ENCODE measurements at regions not wholly inside any gene's neighbourhood (a gene's known extent, or its start where the extent isn't known, plus 50 kb on each side); places are given as distances from the start of the nearest gene placed in this dataset.

DNA sequence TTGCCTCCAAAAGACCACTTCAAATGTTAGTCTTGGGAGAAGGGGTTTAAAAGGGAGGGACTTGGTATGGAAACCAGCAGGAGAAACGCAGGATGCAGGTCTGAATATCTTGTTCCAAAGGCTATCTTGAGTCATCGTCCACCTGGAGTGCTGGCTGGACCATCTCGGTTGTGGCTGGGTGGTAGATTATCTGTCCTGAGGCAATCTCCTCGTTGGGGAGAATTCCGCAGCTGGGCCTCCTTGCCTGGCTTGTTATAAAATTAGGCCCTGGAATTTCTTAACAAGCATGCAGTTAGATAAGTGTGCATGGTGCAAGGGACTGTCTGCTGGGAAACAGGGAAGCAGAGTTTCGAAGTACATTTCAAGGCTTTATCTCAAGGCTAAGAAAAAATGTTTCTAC is 2045.7 kb upstream of the TENM3 start:
- TF ChIP-seq, protein P1, sequence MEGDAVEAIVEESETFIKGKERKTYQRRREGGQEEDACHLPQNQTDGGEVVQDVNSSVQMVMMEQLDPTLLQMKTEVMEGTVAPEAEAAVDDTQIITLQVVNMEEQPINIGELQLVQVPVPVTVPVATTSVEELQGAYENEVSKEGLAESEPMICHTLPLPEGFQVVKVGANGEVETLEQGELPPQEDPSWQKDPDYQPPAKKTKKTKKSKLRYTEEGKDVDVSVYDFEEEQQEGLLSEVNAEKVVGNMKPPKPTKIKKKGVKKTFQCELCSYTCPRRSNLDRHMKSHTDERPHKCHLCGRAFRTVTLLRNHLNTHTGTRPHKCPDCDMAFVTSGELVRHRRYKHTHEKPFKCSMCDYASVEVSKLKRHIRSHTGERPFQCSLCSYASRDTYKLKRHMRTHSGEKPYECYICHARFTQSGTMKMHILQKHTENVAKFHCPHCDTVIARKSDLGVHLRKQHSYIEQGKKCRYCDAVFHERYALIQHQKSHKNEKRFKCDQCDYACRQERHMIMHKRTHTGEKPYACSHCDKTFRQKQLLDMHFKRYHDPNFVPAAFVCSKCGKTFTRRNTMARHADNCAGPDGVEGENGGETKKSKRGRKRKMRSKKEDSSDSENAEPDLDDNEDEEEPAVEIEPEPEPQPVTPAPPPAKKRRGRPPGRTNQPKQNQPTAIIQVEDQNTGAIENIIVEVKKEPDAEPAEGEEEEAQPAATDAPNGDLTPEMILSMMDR (conservative IDR thresholded peaks at IDR 0.05): no peak
- TF ChIP-seq ZFX (IDR thresholded peaks at IDR 0.05): no peak
- no peak overlapping the region for H3K27ac ChIP-seq

DNA sequence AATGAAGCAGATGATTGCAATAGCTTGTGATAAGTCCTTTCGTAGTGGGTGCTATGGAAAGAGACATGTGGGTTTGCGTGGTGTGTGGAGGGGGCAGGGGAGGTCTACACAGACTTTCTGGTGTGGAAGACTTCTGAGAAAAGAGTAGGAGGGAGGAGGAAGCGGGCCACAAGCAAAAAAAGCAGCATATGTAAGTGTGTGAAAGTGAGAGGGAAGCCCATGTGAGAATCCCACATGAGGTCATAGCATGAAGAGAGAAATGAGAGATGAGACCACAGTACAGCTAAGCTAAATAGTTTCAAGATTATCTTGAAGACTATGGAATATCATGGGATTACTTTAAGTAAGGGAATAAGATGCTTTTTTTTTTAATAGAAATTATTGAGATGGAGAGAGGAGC is 2039.9 kb upstream of the TENM3 start:
- TF ChIP-seq, protein P1 (conservative IDR thresholded peaks at IDR 0.05): no peak
- TF ChIP-seq ZFX (IDR thresholded peaks at IDR 0.05): no peak
- no peak overlapping the region for H3K27ac ChIP-seq

DNA sequence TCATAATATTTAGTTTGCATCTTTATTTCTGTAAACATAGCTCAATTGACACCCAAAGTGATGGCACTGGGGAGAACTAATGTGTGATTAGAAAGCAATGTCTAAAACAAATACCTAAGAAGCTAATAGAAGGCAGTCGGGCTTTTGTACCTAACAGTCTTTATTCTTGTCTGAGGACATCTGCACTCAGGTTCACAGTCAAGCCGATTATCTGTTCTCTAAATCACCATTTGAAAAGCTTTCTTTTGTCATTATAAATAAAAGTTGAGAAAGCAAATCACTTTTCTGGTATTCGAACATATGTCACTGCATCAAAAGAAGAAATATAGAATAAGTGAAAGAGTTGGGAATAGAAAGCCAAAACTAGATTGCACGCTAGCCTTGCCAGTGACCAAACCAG is 2037.9 kb upstream of the TENM3 start:
- no peak overlapping the region for H3K27ac ChIP-seq

DNA sequence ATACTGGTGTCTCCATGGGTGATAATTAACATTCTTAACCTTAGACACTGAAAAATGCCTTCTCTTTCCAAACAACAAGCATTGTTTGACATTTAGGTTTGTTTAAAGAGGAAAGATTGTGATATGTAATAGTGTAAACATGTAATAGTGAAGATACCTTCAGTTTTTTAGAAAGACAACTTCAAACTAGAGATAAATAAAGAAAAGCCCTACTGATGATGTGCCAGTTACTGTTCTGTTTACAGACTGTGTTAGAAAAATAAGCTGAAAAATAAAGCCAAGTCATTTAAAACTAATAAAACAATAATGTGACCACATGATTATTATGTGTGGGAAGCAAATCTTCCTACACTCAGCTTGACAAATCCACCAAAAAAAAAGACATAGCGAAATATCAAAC is 2035.3 kb upstream of the TENM3 start:
- TF ChIP-seq, protein P1 (conservative IDR thresholded peaks at IDR 0.05): no peak
- no peak for TF ChIP-seq ZFX (IDR thresholded peaks at IDR 0.05)
- H3K27ac ChIP-seq: no peak overlapping the region

More for the DNA sequence above, 2037.9 kb upstream of the TENM3 start:
- no peak for TF ChIP-seq ZFX (IDR thresholded peaks at IDR 0.05)
- TF ChIP-seq, protein P1 (conservative IDR thresholded peaks at IDR 0.05): no peak

DNA sequence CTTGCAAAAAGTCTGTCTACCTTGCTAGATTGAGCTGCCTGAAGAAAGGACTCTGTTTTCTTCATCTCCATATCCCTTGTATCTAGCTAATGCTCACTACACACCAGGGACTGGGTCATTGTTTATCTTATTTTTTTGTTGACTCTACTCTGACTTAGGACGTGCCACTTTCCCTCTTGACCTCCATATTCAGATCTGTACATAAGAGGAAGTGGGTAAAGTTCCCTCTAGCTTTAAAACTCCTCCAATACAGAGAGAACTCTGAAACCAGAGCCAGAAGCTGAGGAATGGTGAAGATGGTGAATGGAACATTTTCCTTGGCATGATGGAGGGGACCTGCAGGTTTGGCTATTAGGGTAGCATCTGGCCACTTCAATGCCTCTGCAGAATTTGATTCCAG is 2026.1 kb upstream of the TENM3 start:
- no peak overlapping the region for H3K27ac ChIP-seq
- TF ChIP-seq ZFX (IDR thresholded peaks at IDR 0.05): no peak
- TF ChIP-seq, protein P1 (conservative IDR thresholded peaks at IDR 0.05): no peak

DNA sequence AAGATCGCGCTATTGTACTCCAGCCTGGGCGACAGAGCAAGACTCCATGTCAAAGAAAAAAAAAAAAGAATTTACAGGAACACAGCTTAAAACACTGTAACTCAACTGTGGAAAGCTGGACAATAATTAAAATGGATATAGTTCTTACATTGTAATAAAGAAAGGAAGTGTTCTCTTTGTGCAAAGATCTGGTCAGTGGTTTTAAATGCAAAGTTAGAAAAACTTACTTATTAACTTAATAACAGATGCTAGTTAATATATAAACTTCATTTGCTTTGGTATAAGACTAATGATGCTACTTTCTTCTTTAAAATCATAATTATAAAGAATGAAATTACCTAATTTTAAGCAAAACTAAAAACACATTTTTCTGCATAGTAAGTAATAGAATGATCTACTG is 2024.1 kb upstream of the TENM3 start:
- TF ChIP-seq ZFX (IDR thresholded peaks at IDR 0.05): no peak
- TF ChIP-seq, protein P1 (conservative IDR thresholded peaks at IDR 0.05): no peak
- no peak overlapping the region for H3K27ac ChIP-seq

DNA sequence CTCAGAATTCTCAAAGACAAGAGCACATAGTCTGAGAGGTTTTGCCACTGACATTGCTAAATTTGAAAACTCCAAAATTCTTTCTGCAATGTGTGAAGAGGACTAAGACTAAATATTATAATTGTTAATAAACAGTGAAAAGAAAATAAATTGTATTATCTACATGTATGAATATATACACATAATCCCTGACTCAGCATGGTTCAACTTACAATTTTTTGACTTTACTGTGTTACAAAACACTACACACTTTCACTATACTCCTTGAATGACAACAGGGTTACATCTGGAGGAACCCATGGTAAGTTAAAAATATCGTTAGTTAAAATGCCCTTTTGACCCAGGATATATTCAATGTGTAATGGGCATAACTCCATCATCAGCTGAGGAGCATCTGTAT is 2017.2 kb upstream of the TENM3 start:
- TF ChIP-seq, protein P1 (conservative IDR thresholded peaks at IDR 0.05): no peak
- no peak for TF ChIP-seq ZFX (IDR thresholded peaks at IDR 0.05)
- no peak overlapping the region for H3K27ac ChIP-seq

Measured in C4-2B (cell line).